ENCODE measurements at regions not wholly inside any gene's neighbourhood (a gene's known extent, or its start where the extent isn't known, plus 50 kb on each side); places are given as distances from the start of the nearest gene placed in this dataset.

GRCh38 chr18:39425172-39425850 is 1859.7 kb upstream of the CELF4 start:
- TF ChIP-seq, protein P1, sequence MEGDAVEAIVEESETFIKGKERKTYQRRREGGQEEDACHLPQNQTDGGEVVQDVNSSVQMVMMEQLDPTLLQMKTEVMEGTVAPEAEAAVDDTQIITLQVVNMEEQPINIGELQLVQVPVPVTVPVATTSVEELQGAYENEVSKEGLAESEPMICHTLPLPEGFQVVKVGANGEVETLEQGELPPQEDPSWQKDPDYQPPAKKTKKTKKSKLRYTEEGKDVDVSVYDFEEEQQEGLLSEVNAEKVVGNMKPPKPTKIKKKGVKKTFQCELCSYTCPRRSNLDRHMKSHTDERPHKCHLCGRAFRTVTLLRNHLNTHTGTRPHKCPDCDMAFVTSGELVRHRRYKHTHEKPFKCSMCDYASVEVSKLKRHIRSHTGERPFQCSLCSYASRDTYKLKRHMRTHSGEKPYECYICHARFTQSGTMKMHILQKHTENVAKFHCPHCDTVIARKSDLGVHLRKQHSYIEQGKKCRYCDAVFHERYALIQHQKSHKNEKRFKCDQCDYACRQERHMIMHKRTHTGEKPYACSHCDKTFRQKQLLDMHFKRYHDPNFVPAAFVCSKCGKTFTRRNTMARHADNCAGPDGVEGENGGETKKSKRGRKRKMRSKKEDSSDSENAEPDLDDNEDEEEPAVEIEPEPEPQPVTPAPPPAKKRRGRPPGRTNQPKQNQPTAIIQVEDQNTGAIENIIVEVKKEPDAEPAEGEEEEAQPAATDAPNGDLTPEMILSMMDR (conservative IDR thresholded peaks at IDR 0.05 in 1 of 2, IDR thresholded peaks at IDR 0.05 in 1 of 2; ENCODE audit: extremely low read depth in 1 of 2, insufficient read depth in 1 of 2, low read depth in 1 of 2, low read length in 2 of 2): no peak
- no peak for TF ChIP-seq EZH2 (IDR thresholded peaks at IDR 0.05; ENCODE audit: borderline replicate concordance, low read length)
